HuH-7 (cell line): ENCODE measurements at regions not wholly inside any gene's neighbourhood (a gene's known extent, or its start where the extent isn't known, plus 50 kb on each side); places are given as distances from the start of the nearest gene placed in this dataset.

Experiments
- DNase-seq: peaks from one replicate; pipeline ENCODE4 v3.0.0; 2011; ENCODE audit warnings: low spot score

GRCh38 chr2:19434413-19434812 lies 76.0 kb upstream of the OSR1 start:
- DNase-seq, result no peak

DNA sequence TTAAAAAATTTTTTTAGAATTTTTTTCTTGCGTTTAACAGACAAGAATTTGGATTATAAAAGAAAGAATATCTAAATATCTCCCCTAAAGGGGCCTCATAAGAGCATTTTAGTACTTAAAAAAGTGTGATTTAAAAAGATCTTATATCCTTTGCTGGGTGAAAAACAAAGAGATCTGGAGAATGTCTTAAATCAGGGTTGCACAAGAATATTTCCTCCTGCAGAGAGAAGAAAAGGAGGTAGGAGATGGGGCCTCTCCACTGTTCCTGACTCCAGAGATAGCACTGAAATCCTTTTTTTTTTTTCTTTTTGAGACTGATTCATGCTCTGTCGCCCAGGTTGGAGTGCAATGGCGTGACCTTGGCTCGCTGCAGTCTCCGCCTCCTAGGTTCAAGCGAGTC lies 68.5 kb upstream of the OSR1 start:
- DNase-seq, result no peak

- no peak for DNase-seq
Observed at GRCh38 chr2:19426144-19426543, 67.7 kb upstream of the OSR1 start.

GRCh38 chr2:19425419-19425818 lies 67.0 kb upstream of the OSR1 start:
- no peak for DNase-seq

DNA sequence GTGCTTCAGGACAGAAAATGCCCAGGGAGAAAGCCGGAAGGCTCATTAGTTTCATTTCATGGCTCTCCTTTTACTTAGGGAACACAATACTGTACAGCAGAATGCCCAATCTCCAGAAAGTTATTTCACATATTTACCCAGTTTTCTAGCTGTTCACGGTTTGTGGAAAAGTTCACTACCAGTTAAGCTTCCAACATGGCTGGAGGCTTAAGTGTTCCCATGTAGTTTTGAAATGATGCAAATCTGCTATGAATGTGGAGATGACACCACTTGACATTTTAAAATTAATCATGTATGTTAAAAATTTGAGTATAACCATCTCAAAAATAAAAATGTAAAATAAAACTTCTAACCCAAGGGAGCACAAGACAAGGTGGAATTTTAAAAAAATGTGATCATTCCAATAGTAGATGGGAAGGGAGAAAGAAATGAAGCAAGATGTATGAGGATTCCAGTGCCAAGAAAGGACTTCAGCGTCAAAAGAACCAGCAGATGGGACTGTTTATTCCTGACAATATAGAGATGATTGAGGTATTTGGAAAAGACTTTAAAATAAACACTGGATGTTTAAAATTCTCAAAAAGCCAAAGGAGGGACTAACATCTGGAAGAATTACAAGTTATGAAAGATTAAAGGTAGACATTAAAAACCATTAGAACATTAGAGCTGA lies 60.9 kb upstream of the OSR1 start:
- DNase-seq, result no peak

DNA sequence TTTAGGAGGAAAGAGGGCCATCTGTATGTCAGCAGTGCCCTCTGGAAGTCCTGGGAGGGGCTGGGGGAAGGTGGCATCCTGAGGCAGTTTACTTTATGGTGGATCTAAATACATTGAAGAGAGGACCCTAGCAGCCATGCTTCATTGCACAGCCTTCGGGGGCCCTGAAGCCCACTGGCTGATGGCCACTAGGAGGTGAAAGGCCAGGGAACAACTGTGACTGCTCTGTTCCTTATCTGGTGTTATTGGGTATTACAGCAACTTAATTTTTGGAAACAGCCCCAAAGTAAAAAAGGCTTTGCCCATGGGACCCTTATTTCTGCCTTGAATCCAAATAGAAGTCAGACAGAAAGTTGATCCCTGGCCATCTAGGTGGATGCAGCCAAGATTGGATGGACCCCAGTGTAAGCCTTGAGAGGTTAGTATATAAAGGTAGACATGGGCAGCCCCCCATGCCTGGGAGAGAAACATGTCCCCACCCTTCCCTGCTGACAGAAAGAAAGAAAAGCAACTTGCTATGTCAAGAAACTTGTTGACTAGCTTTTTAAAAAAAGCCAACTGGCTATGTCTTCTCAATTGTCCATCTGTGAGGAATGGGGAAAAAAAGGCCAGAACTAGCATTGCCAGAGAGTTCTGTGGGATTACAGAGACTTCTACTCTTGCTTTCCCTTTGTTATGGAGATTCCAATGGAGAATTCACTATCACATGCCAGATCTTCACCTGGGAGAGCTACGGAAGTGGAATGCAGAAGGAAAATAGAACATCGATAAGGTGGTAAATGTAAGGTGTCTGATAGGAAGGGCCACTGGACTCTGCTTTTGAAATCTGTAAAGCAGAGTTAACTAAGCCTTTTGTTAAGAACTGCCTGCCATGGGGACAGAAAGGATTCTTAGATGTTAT lies 58.6 kb upstream of the OSR1 start:
- no peak for DNase-seq

DNA sequence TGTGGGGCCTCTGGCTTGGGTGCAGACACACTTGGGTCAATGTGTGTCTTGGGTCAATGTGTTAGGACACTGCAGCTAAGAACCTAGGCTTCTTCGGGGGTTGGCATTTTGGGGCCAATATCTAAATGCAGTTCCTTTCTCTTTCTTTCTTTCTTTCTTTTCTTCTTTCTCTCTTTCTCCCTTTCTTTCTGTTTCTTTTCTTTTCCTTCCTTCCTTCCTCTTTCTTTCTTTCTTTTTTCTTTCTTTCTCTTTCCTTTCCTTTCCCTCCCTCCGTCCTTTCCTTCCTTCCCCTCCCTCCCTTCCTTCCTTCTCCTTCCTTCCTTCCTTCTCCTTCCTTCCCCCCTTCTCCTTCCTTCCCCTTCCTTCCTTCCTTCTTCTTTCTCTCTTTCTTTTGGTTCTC lies 57.7 kb upstream of the OSR1 start:
- DNase-seq, result no peak

DNA sequence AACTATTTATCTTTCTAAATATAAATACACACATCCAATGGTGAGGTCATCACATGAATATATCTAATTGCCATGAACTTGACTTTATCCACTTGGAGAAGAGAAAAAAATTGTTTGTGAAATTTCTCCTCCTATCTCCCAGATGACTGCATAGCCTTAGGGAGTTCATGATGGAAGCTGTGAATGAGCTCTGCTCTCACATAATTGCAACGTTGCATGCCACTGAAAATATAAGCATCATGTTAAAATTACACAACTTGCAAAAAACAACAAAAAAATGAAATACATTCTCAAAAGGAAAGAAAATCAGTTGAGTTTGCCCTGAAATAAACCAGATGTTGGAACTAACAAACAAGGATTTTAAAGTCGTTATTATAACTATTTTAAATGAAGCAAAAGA lies 50.6 kb upstream of the OSR1 start:
- no peak for DNase-seq

DNA sequence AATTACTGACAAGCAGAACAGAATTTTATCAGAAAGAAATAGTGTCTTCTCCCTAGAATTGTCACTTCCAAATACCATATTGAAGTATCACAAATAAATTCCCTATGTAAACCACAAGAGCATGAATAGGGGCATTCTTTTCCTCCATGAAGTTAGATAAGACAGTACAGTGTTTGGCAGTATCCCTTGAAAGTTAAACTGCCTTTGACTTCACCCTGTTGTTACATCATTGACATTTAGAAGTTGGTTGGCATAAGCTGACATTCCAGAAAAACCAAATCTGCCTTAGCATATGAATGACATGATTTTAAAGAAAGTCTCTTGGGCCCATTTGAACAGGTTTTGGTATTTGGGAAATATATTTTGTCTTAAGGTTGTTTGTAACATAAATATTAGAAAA lies 50.2 kb upstream of the OSR1 start:
- DNase-seq, result no peak
